Kidney capillary endothelial cell (primary cell): ENCODE measurements at regions not wholly inside any gene's neighbourhood (a gene's known extent, or its start where the extent isn't known, plus 50 kb on each side); places are given as distances from the start of the nearest gene placed in this dataset.

Experiments
- DNase-seq: peaks from one replicate; pipeline ENCODE4 v3.0.0-alpha.2; 2018; ENCODE audit warnings: low spot score

- DNase-seq, result no peak
These were observed 140.5 kb upstream of the PLET1 start for GRCh38 chr11:112401036-112401769.

- DNase-seq, result no peak
These were observed 142.8 kb upstream of the PLET1 start for GRCh38 chr11:112403432-112403831.

GRCh38 chr11:112404112-112404511 lies 143.5 kb upstream of the PLET1 start:
- DNase-seq, result no peak

GRCh38 chr11:112408517-112408916 lies 147.9 kb upstream of the PLET1 start:
- DNase-seq, result no peak

GRCh38 chr11:112410325-112410724 lies 149.7 kb upstream of the PLET1 start:
- no peak for DNase-seq

GRCh38 chr11:112412383-112412782 lies 151.7 kb upstream of the PLET1 start:
- DNase-seq, result no peak

GRCh38 chr11:112417339-112417738 lies 156.7 kb upstream of the PLET1 start:
- no peak for DNase-seq

GRCh38 chr11:112418438-112418837 lies 157.8 kb upstream of the PLET1 start:
- DNase-seq, result no peak

- no peak for DNase-seq
These were observed 161.2 kb upstream of the PLET1 start for GRCh38 chr11:112421879-112422278.

GRCh38 chr11:112425121-112425520 lies 164.5 kb upstream of the PLET1 start:
- DNase-seq, result no peak

GRCh38 chr11:112437096-112437495 lies 176.4 kb upstream of the PLET1 start:
- DNase-seq, result no peak

GRCh38 chr11:112439614-112440013 lies 179.0 kb upstream of the PLET1 start:
- no peak for DNase-seq

- no peak for DNase-seq
These were observed 179.9 kb upstream of the PLET1 start for GRCh38 chr11:112440518-112440917.

GRCh38 chr11:112448168-112448567 lies 187.5 kb upstream of the PLET1 start:
- DNase-seq, result no peak

- DNase-seq, result no peak
These were observed 188.1 kb upstream of the PLET1 start for GRCh38 chr11:112448806-112449205.

GRCh38 chr11:112451250-112451649 lies 190.6 kb upstream of the PLET1 start:
- no peak for DNase-seq

- peak; percentile 10 for DNase-seq
These were observed 193.2 kb upstream of the PLET1 start for GRCh38 chr11:112453601-112454577.

GRCh38 chr11:112454841-112455240 lies 194.2 kb upstream of the PLET1 start:
- DNase-seq, result no peak

- DNase-seq, result no peak
These were observed 195.1 kb upstream of the PLET1 start for GRCh38 chr11:112455791-112456190.

GRCh38 chr11:112457532-112457931 lies 196.9 kb upstream of the PLET1 start:
- no peak for DNase-seq

- DNase-seq, result no peak
These were observed 198.3 kb upstream of the PLET1 start for GRCh38 chr11:112459001-112459400.

GRCh38 chr11:112460141-112460540 lies 199.5 kb upstream of the PLET1 start:
- DNase-seq, result no peak

GRCh38 chr11:112464949-112465348 lies 204.3 kb upstream of the PLET1 start:
- DNase-seq, result no peak
